ENCODE measurements at regions not wholly inside any gene's neighbourhood (a gene's known extent, or its start where the extent isn't known, plus 50 kb on each side); places are given as distances from the start of the nearest gene placed in this dataset.

GRCh38 chr11:127238321-127238720 is 237.8 kb upstream of the KIRREL3 start:
- no peak for DNase-seq (ENCODE audit: low read depth in 2 of 2)

GRCh38 chr11:127236776-127237175 is 236.2 kb upstream of the KIRREL3 start:
- no peak for DNase-seq (ENCODE audit: low read depth in 2 of 2)

DNA sequence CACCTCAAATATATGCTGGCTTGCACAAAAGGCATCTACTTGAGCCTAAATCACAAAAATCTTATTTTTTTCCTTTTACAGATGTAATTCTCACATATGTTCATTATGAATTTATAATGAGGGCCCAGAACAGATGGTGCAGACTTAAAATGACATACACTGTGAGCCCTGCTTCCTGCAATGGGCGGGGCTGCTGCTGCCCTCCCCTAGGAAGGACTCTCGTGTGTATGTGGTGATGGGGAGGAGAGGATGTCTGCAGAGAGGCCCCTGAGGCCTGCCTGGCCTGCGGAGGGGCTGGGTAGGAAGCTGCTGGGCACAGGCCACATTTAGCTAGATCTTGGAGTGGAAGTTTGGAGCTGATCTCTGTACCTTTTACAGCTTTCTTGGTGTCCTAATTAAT is 233.4 kb upstream of the KIRREL3 start:
- no peak for DNase-seq (ENCODE audit: low read depth in 2 of 2)

DNA sequence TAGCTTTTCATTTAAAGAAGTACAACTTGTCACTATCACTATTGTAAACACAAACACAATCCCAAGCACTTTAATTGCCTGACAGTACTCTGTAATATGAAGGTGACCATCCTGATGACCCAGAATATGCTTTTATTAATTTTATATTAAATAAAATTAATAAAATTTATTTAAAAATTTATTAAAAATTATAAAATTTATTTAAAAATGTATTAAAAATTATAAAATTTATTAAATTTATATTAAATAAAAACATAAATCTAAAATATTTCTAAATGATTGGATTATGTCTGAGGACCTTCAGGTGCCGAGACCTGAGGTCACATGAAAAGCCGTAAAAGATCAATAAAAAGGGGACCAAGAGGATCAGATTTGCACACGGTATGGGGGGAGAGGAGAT is 229.8 kb upstream of the KIRREL3 start:
- DNase-seq (ENCODE audit: low read depth in 2 of 2), result no peak

- DNase-seq (ENCODE audit: low read depth in 2 of 2), result no peak
Observed at GRCh38 chr11:127226949-127227348, 226.4 kb upstream of the KIRREL3 start.

DNA sequence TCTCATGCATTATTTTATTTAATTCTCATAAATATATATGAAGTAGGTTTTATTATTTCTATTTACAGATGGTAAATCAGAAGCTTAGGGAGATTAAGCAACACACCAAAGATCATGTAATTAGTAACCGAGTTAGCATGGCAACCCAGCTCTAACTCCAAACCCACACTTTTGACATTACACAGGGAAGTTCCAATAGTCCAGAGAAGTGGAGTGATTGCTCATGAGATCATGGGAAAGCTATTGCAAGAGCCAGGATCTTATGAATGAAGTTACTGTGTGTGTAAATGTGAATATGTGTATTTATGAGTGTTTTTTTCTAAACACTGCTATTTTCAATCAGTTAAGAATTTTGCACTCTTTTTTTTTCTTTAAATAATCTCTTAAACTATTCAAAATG is 225.8 kb upstream of the KIRREL3 start:
- no peak for DNase-seq (ENCODE audit: low read depth in 2 of 2)

- DNase-seq (ENCODE audit: low read depth in 2 of 2), result no peak
Observed at GRCh38 chr11:127225619-127226018, 225.0 kb upstream of the KIRREL3 start.

DNA sequence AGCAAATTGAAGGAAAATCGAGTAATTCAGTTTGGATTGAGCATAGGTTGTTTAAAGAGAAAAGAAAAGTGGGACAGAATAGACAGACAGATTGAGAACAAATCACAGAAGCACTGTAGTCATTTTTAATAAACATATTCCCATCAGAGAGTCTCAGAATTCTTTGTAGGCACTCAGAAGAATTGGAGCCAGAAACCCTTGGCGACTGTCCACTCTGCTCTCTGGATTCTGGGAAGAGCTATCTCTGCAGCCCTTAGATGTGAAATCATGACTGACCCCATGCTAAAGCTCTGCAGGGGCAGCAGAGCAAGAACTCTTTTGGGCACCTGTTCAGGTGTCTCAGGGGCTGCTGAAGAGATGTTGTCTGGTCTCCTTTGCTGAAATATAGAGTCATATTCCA is 223.7 kb upstream of the KIRREL3 start:
- DNase-seq (ENCODE audit: low read depth in 2 of 2), result no peak

- DNase-seq (ENCODE audit: low read depth in 2 of 2), result no peak
Observed at GRCh38 chr11:127223633-127224032, 223.1 kb upstream of the KIRREL3 start.

DNA sequence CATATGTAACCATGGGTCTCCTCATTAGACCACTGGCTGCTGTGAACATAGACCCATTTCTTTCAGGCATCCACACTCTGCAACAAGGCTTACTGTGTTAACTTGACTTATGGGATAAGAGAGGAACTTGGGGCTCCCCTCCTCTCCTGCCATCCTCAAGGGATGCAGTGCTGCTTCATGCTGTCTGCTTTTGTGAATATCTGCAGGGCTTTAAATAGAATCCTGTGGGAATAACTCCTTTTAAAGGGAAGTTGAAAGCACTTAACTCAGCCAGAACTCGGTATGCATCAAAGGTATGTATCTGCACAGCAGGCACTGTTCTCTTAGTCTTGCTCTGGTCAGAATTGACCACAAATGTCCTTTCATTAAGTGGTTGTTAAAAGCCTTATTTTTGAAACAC is 222.5 kb upstream of the KIRREL3 start:
- no peak for DNase-seq (ENCODE audit: low read depth in 2 of 2)

DNA sequence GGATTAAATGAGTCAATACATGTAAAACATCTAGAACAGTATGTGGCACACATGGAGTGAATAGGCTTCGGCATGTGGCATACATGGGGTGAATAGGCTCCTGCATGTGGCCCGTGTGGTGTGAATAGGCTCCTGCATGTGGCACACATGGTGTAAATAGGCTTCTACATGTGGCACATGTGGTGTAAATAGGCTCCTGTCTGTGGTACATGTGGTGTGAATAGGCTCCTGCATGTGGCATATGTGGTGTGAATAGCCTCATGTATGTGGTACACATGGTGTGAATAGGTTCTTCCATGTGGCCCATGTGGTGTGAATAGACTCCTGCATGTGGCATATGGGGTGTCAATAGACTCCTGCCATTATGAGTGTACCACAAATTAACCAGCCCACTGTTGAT is 219.1 kb upstream of the KIRREL3 start:
- no peak for DNase-seq (ENCODE audit: low read depth in 2 of 2)

GRCh38 chr11:127218275-127218608 is 217.7 kb upstream of the KIRREL3 start:
- DNase-seq (ENCODE audit: low read depth in 2 of 2), result no peak

- DNase-seq (ENCODE audit: low read depth in 2 of 2), result no peak
Observed at GRCh38 chr11:127217452-127218274, 217.1 kb upstream of the KIRREL3 start.

- DNase-seq (ENCODE audit: low read depth in 2 of 2), result no peak
Observed at GRCh38 chr11:127205688-127206217, 205.2 kb upstream of the KIRREL3 start.

GRCh38 chr11:127203490-127203889 is 202.9 kb upstream of the KIRREL3 start:
- no peak for DNase-seq (ENCODE audit: low read depth in 2 of 2)

DNA sequence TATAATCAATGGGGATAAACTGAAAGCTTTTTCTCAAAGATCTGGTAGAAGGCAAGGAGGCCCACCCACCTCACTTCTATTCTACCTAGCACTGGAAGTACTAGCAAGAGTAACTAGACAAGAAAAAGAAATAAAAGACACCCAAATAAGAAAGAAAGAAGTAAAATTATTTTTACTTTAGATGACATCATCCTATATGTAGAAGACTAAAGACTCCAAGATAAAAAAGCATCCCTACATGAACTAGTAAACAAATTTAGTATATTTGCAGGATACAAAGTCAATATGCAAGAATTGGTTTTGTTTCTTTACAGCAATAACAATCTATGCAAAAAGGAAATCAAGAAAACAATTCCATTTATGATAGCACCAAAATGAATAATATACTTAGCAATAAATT is 201.5 kb upstream of the KIRREL3 start:
- no peak for DNase-seq (ENCODE audit: low read depth in 2 of 2)

GRCh38 chr11:127199306-127199801 is 198.8 kb upstream of the KIRREL3 start:
- no peak for DNase-seq (ENCODE audit: low read depth in 2 of 2)

- DNase-seq (ENCODE audit: low read depth in 2 of 2), result no peak
Observed at GRCh38 chr11:127195501-127196120, 195.0 kb upstream of the KIRREL3 start.

GRCh38 chr11:127194521-127194920 is 194.0 kb upstream of the KIRREL3 start:
- no peak for DNase-seq (ENCODE audit: low read depth in 2 of 2)

DNA sequence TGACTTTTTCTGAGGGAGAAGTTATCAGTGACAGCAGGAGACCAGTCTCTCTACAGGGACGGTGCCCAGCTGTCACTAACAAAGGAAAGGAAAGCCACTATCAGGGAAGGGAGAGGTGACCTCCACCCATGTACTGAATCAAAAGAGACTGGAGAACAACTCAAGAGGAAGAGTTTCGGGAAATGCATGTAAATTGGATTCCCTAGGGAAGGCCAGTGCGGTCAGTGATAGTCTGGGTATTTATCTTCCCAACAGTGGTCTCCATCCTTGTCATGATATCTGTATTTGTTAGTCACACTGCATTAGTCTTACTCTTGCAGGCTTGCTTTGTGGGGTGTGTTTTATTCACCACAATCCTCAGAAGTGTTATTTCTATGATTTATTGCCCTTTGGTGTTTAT is 193.4 kb upstream of the KIRREL3 start:
- no peak for DNase-seq (ENCODE audit: low read depth in 2 of 2)

GRCh38 chr11:127191689-127192088 is 191.1 kb upstream of the KIRREL3 start:
- DNase-seq (ENCODE audit: low read depth in 2 of 2), result no peak

DNA sequence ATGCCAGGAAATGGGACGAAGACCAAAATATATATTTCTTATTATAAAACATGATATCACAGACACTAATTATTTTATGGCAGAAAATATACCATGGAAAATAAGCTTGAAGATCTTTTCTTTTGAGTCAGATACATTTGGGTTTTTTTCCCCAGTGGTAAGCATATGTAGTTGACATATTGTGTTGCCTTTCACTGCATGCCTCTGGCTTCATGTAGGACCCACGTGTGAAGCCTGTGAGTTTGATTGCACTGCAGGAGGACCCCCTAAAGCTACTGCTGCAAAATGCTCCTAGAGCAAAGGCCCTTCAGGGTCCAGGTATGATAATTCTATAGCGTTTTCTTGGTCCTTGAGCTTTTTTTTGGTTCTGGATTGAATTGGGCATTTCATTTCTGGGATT is 190.7 kb upstream of the KIRREL3 start:
- DNase-seq (ENCODE audit: low read depth in 2 of 2), result no peak

DNA sequence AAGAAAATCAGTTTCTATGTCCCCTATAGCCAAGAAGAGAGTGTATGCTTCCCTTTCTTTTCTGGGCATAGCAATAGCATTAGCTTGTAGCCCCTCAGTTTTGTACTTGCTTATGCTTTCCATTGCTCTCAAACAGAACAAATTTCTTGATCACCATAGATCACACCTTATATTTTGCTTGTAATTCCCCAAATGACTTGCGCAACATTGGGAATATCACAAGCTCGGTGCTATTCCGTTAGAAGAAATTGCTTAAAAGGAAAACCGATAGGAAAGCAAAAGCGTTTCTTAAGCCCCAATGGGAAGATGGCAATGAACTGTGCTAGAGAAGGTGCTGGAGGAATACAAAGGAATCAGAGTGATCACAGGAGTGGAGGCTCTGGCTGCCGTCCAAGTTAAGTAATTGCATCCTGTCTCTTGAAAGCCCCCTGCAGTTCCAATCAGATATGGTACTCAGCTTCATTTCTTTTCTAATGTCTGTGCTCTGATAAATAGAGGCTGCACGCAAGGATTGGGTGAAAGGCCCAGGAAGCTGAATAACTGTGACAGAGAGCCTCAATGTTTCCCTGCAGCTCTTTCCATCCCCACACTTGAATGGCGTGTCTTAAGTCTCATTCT is 182.1 kb upstream of the KIRREL3 start:
- DNase-seq (ENCODE audit: low read depth in 2 of 2), result no peak

Measured in stimulated activated CD4-positive, alpha-beta T cell treated with anti-CD3 and anti-CD28 coated beads, Interleukin-1b, Interleukin-23, amount 100 ng/mL, for 4 hours (primary cell).